D721Med (cell line): ENCODE measurements at regions not wholly inside any gene's neighbourhood (a gene's known extent, or its start where the extent isn't known, plus 50 kb on each side); places are given as distances from the start of the nearest gene placed in this dataset.
"Not testable (repeated sequence)": the region's sequence is repeated elsewhere in the genome, so short reads cannot be mapped to it uniquely, and the experiment has no call there.

Experiments used
- DNase-seq: peaks from one replicate; pipeline ENCODE4 v3.0.0; 2011; ENCODE audit warnings: low spot score; ENCODE audit not compliant: insufficient read length
- FAIRE-seq: peaks from 2 replicates; lab custom pipeline; 2011; peaks lifted over from hg19 to GRCh38; lab: Jason Lieb, UNC
- TF ChIP-seq, protein P1 (sequence below): IDR thresholded peaks from 2 replicates; pipeline ENCODE4 v1.5.1; 2012; ENCODE audit warnings: mild to moderate bottlenecking, control low read depth; ENCODE audit not compliant: insufficient read depth; ENCODE audit errors: missing control alignments

- FAIRE-seq, result no peak
- no peak for DNase-seq
- TF ChIP-seq, protein P1, sequence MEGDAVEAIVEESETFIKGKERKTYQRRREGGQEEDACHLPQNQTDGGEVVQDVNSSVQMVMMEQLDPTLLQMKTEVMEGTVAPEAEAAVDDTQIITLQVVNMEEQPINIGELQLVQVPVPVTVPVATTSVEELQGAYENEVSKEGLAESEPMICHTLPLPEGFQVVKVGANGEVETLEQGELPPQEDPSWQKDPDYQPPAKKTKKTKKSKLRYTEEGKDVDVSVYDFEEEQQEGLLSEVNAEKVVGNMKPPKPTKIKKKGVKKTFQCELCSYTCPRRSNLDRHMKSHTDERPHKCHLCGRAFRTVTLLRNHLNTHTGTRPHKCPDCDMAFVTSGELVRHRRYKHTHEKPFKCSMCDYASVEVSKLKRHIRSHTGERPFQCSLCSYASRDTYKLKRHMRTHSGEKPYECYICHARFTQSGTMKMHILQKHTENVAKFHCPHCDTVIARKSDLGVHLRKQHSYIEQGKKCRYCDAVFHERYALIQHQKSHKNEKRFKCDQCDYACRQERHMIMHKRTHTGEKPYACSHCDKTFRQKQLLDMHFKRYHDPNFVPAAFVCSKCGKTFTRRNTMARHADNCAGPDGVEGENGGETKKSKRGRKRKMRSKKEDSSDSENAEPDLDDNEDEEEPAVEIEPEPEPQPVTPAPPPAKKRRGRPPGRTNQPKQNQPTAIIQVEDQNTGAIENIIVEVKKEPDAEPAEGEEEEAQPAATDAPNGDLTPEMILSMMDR, result no peak
These were observed 1784.9 kb upstream of the DEFB115 start for GRCh38 chr20:29472606-29473005.

DNA sequence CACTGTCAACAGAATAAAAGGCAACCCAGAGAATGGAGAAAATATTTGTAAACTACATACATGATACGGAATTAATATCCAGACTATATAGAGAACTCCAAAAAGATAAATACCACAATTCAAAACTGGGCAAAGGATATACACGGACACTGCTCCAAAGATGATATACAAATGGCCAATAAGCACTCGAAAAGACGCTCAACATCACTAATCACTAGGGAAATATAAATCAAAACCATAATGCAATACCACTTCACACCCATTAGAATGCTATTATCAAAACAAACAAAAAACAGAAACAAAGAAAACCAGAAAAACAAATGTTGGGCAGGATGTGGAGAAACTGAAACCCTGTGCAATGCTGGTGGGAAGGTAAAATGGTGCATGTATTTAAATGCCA is 1764.6 kb upstream of the DEFB115 start:
- DNase-seq, FAIRE-seq: not testable (repeated sequence)

DNA sequence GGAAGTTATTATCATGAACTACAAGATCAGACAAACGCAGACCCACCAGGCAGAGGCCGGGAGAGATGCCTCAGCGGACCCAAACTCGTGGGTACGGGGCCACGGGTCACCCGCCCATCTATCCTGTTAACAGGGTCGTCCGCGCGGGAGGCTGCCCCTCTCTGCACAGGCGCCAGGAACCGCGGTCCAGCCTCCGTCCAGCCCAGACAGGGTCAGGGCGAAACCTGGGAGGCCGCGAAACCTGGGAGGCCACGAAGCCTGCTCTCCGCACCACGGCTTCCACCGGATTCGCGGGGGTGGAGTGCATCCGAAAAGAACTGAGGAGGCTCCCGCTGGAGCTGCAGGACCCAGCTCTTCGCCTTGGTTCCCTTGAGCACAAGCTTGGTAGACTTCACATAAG is 1760.7 kb upstream of the DEFB115 start:
- DNase-seq, FAIRE-seq: not testable (repeated sequence)

DNA sequence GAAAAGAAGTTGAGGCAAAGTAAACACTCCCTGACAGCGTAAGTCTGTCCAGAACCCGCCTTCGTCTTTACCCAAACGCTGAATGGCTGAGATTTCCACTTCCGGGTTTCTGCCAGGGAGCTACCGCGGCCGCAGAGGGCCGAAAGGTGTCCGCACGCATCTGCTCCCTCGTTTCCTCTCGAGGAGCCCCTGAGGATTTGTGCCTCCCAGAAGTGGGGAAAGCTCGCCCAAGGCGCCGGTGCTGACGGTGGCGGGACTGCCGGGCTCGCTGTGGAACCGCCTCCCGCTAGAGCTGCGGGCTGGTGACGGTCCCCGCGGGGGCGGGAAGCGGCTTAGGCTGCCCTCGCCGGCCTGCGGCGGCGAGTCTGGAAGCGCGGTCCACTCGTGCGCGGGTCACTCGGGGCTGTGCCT is 1760.2 kb upstream of the DEFB115 start:
- DNase-seq (no peak), FAIRE-seq (no peak)
- TF ChIP-seq, protein P1, result no peak

DNA sequence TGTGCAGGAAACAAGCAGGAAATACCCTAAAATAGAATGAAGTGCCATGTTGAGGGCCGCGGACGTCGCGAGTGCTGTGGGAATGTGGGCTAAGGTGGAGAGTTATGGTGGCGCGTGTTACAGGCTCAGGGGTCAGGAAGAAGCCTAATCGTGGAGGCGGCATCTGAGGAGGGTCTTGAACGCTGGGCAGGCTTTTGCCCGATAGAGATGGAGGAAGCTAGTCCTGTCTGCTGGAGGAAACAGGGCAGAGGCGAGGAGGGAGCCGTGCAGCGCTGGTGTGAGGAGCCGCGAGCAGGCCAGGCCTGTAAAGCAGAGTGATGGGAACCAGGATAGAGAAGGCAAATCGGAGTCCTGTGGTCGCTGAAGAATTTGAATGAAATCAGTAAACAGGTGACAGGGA is 1759.8 kb upstream of the DEFB115 start:
- DNase-seq, FAIRE-seq: not testable (repeated sequence)

GRCh38 chr20:29500738-29501137 is 1756.7 kb upstream of the DEFB115 start:
- FAIRE-seq, result not testable (repeated sequence)

GRCh38 chr20:29514634-29515033 is 1742.8 kb upstream of the DEFB115 start:
- not testable (repeated sequence) for DNase-seq, FAIRE-seq

More at GRCh38 chr20:29500738-29501137, 1756.7 kb upstream of the DEFB115 start:
- DNase-seq, result not testable (repeated sequence)

DNA sequence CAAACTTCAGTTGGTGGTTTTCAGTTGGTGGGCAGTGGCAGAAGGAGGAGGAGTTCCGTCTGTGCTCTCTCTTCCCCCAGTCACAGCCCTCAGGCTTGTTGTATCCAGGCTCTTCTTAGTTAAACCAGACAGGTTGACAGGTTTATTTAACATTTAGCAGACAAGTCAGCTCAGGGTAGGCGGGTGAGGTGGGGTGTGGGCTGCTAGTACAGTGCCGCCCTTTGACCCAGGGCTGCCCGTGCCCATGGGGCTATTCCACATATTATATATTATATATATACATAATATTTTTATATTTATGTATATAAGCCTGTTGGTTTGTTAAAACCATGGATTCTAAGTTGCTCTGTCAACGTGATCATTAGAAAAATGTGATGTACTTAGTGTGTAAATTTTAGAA is 1740.6 kb upstream of the DEFB115 start:
- not testable (repeated sequence) for DNase-seq, FAIRE-seq

DNA sequence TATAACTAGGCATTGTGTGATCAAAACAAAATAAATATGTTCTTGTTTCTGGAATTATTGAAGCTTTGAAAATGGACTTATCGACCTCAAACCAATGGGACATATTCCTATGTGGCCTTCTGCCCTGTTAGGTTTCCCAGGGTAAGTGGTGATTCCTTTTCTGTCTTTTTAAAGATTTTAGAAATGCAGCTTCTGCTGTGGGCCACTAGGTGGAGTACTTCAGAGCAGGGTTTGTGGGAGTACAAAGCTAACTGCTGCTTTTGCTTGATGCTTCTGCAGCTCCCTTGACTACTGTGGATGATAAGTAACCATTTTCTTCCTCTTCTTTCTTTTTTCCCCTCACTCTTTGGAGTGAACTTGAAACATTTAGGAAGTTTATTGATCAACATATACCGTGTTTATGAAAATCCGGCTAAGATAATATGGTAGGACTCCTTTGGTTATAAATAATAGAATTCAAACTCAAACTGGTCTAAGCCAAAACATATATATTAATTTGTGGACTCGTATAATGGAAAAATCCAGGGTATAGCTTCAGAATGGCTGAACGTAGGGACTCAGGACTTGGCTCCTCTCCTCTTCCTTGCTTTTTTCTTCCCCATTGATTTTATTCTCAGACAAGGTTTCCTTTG is 1737.7 kb upstream of the DEFB115 start:
- not testable (repeated sequence) for FAIRE-seq, DNase-seq

DNA sequence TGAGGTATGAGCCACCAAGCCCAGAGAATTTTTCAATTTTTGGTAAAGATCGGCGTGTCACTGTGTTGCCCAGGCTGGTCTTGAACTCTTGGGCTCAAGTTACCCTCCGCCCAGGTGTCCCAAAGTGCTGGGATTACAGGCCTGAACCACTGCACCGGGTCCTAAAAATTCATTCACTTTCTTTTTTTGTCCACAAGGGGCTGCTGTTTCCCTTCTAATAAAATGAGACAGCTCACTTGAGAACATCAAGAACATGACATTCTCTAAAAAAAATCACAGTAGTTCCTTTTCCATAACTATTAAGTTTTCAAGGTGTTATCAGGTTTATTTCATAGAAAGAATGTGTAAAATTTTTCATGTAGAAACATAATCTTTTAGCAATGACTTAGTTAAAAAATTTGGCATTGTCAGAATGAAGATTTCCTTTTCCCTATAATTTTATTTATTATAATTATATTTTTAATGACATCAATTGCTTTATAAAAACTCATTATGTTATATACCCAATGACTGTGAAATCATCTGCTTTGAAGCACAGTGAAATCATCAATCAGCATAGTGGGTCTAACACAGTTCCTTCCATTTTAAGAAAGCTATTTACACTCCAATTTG is 1723.8 kb upstream of the DEFB115 start:
- DNase-seq, FAIRE-seq: not testable (repeated sequence)
- TF ChIP-seq, protein P1, result peak; percentile 29

More for the DNA sequence above, 1737.7 kb upstream of the DEFB115 start:
- TF ChIP-seq, protein P1, result peak; percentile 33

DNA sequence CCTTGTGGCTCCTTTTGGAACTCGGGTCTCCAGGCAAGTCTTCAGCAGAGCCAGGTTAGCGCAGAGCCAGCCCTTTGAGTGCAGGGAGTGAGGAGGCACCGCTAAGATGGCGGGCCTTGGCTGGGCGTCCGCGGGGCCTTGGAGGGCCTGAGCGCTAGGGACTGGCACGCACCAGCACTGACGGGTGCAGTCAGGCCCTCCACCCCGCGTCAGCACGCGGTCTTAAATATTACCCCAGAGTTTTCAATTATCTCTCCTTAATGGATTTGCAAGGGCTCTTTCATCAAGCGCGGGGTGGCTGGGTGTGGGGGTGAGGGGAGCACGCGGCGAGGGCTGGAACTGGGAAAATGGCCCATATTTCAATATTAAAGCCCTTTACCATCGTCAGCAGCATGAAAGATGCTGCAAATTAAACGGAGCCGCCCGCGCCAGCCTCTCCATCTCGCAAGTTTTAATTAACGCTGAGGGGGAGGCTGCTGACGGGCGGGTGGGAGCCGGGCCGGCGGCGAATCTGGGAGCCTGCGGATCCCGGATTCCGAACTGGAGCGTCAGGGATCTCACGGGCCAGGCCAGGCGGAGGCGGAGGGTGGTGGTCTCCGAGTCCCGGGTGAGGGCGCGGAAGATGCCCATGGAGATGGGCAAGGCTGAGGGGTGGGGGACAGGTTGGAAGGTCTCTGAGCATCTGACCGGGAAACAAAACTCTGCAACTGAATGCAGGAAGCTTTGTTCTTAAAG is 1690.4 kb upstream of the DEFB115 start:
- not testable (repeated sequence) for FAIRE-seq, DNase-seq

GRCh38 chr20:29567671-29568070 is 1689.8 kb upstream of the DEFB115 start:
- not testable (repeated sequence) for DNase-seq, FAIRE-seq

DNA sequence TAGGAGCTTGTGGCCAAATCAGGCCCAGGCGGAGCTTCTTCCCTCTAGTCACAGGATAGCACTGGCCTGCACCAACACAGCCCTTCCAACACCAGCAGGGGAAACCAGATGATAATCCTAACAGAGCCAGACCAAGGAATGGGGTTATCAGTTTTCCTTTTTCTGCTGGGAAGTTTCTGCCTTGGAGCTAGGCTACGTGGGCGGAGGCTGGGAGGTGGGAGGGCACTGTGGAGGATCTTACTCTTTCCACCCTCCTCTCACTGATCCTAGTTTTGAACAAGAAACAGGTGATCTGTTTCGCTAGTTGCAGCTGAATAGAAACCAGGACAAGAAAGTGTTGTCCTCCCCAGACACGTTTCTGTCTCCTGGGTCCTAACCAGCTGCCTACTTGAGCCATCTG is 1687.3 kb upstream of the DEFB115 start:
- DNase-seq, FAIRE-seq: not testable (repeated sequence)

- not testable (repeated sequence) for DNase-seq, FAIRE-seq
These were observed 1667.9 kb upstream of the DEFB115 start for GRCh38 chr20:29589530-29589929.
